HCT116 (cell line): ENCODE measurements at regions not wholly inside any gene's neighbourhood (a gene's known extent, or its start where the extent isn't known, plus 50 kb on each side); places are given as distances from the start of the nearest gene placed in this dataset.

Experiments used
- ATAC-seq: fragments of 200-7000 bp; cut with Tn5 transposase; 2 replicates; pipeline ENCODE4 v1.9.1; 2020; ENCODE audit warnings: mild to moderate bottlenecking, moderate library complexity
- BruUV-seq: library from RNA; stranded (reverse); fragments of 400-500 nt; replicated peaks from 2 replicates; lab custom pipeline; 2021; lab: Mats Ljungman, UMichigan
- CTCF ChIA-PET: fragments of 300-600 bp; sonication (Branson Sonifier 250); formaldehyde crosslinking; loops from one replicate; lab custom pipeline; 2021; ENCODE audit warnings: antibody characterized with exemption; lab: Charles Lee
- POLR2A ChIA-PET: fragments of 300-600, 350-600 bp; sonication (Branson Sonifier 250); formaldehyde crosslinking; loops from one replicate; lab custom pipeline; 2021; ENCODE audit warnings: antibody characterized with exemption; lab: Charles Lee
- RAD21 ChIA-PET, 2 experiments: fragments of 300-600 bp; sonication (Branson Sonifier 250); formaldehyde crosslinking; loops; one replicate each; lab custom pipeline; 2023; ENCODE audit warnings: low total read pairs in 2 of 2; ENCODE audit not compliant: uncharacterized antibody in 2 of 2, unreplicated experiment in 2 of 2, low non-redundant PET in 1 of 2; lab: Charles Lee
- DNase-seq: peaks from one replicate; pipeline ENCODE4 v3.0.0-alpha.2; 2010; ENCODE audit warnings: low read depth, low spot score
- H2AFZ ChIP-seq: fragments of 200-600 bp; shearing (Covaris generic), sonication (generic); 2 replicates; pipeline ENCODE4 v1.6.1; 2017; ENCODE audit warnings: low read depth, mixed run types, mixed read lengths, antibody characterized with exemption, low read length; ENCODE audit not compliant: poor library complexity, severe bottlenecking
- H3K27ac ChIP-seq: 2 replicates; pipeline ENCODE4 v1.5.1; 2012; ENCODE audit warnings: low read depth, low read length
- H3K27me3 ChIP-seq: fragments of 200-600 bp; sonication (generic); 2 replicates; pipeline ENCODE4 v1.6.1; 2016; ENCODE audit warnings: mixed run types, low read length, mixed read lengths; ENCODE audit not compliant: insufficient read depth
- H3K36me3 ChIP-seq, 2 experiments: fragments of 200-500 bp in 1 of 2; fragments of 200-600 bp in 1 of 2; sonication (Bioruptor generic) in 1 of 2; sonication (generic) in 1 of 2; 2 replicates each; pipeline versions ENCODE4 v1.5.1 to v1.6.1; 2014 to 2016; ENCODE audit warnings: low read length in 2 of 2, inconsistent platforms in 1 of 2, mixed read lengths in 1 of 2, mixed run types in 1 of 2; ENCODE audit not compliant: insufficient read depth in 2 of 2, control insufficient read depth in 1 of 2
- H3K4me1 ChIP-seq, 2 experiments: fragments of 200-600 bp in 1 of 2; sonication (generic) in 1 of 2; 2 replicates each; pipeline versions ENCODE4 v1.5.1 to v1.6.1; 2012 to 2017; ENCODE audit warnings: low read length in 2 of 2, inconsistent platforms in 1 of 2, mild to moderate bottlenecking in 1 of 2, mixed read lengths in 1 of 2, mixed run types in 1 of 2, moderate library complexity in 1 of 2; ENCODE audit not compliant: insufficient read depth in 2 of 2, control insufficient read depth in 1 of 2
- H3K4me2 ChIP-seq: fragments of 200-600 bp; sonication (generic); 2 replicates; pipeline ENCODE4 v1.6.1; 2017; ENCODE audit warnings: mixed run types, low read length, mixed read lengths
- H3K4me3 ChIP-seq, 2 experiments: fragments of 200-600 bp in 1 of 2; sonication (generic) in 1 of 2; replicated peaks in 1 of 2; 2 replicates each; pipeline ENCODE4 v1.5.1; 2011 to 2016; ENCODE audit warnings: low read length in 2 of 2, control low read depth in 1 of 2, low read depth in 1 of 2, mild to moderate bottlenecking in 1 of 2, mixed read lengths in 1 of 2, mixed run types in 1 of 2
- H3K79me2 ChIP-seq: fragments of 200-600 bp; sonication (generic); 2 replicates; pipeline ENCODE4 v1.6.1; 2017; ENCODE audit warnings: mild to moderate bottlenecking, mixed run types, low read length, moderate library complexity, mixed read lengths; ENCODE audit not compliant: insufficient read depth
- H3K9ac ChIP-seq: fragments of 200-600 bp; sonication (generic); 2 replicates; pipeline ENCODE4 v1.6.1; 2016; ENCODE audit warnings: low read length, mixed read lengths
- H3K9me2 ChIP-seq: fragments of 200-600 bp; sonication (generic), shearing (Covaris generic); 2 replicates; pipeline ENCODE4 v1.6.1; 2017; ENCODE audit warnings: mixed run types, mild to moderate bottlenecking, moderate library complexity; ENCODE audit not compliant: insufficient read depth
- H3K9me3 ChIP-seq, 2 experiments: fragments of 200-500 bp in 1 of 2; fragments of 200-600 bp in 1 of 2; sonication (Bioruptor generic) in 1 of 2; sonication (generic) in 1 of 2; 2 replicates each; pipeline ENCODE4 v1.6.1; 2014 to 2017; ENCODE audit warnings: low read length in 2 of 2, mixed read lengths in 2 of 2, inconsistent platforms in 1 of 2, low read depth in 1 of 2, mild to moderate bottlenecking in 1 of 2, mixed run types in 1 of 2, moderate library complexity in 1 of 2; ENCODE audit not compliant: control insufficient read depth in 1 of 2, insufficient read depth in 1 of 2
- H4K20me1 ChIP-seq: fragments of 200-600 bp; sonication (generic), shearing (Covaris generic); 2 replicates; pipeline ENCODE4 v1.6.1; 2017; ENCODE audit warnings: mixed run types, mild to moderate bottlenecking, moderate library complexity; ENCODE audit not compliant: insufficient read depth
- CBX3 ChIP-seq: IDR thresholded peaks from 2 replicates; pipeline ENCODE4 v1.6.1; 2012; ENCODE audit warnings: low read depth
- CEBPB ChIP-seq: IDR thresholded peaks from 2 replicates; pipeline ENCODE4 v1.6.1; 2012; ENCODE audit warnings: low read depth
- EGR1 ChIP-seq: IDR thresholded peaks from 2 replicates; pipeline ENCODE4 v1.6.1; 2012; ENCODE audit warnings: low read depth
- EZH2 ChIP-seq: fragments of 200-600 bp; sonication (generic); IDR thresholded peaks from 2 replicates; pipeline ENCODE4 v1.6.1; 2017; ENCODE audit warnings: antibody characterized with exemption, mixed run types
- EZH2phosphoT487 ChIP-seq: fragments of 200-600 bp; IDR thresholded peaks from 2 replicates; pipeline ENCODE4 v1.6.1; 2018; ENCODE audit warnings: antibody characterized with exemption, borderline replicate concordance
- POLR2A ChIP-seq: IDR thresholded peaks from 2 replicates; pipeline ENCODE4 v1.7.0; 2011; ENCODE audit warnings: borderline replicate concordance; ENCODE audit not compliant: insufficient read depth, insufficient read length; ENCODE audit errors: extremely low read depth
- POLR2AphosphoS5 ChIP-seq: IDR thresholded peaks from 2 replicates; pipeline ENCODE4 v1.6.1; 2011; ENCODE audit warnings: mild to moderate bottlenecking, low read depth, low read length, moderate library complexity
- SIN3A ChIP-seq: IDR thresholded peaks from 2 replicates; pipeline ENCODE4 v1.6.1; 2012; ENCODE audit warnings: low read depth
- SP1 ChIP-seq: IDR thresholded peaks from 2 replicates; pipeline ENCODE4 v1.6.1; 2012; ENCODE audit warnings: low read depth
- SRF ChIP-seq: IDR thresholded peaks from 2 replicates; pipeline ENCODE4 v1.6.1; 2012; ENCODE audit warnings: low read depth
- TCF7L2 ChIP-seq: IDR thresholded peaks from 2 replicates; pipeline ENCODE4 v1.7.0; 2011; ENCODE audit warnings: borderline replicate concordance, inconsistent platforms; ENCODE audit not compliant: insufficient read depth, insufficient read length; ENCODE audit errors: extremely low read depth
- ZFX ChIP-seq: fragments of 450-650 bp; IDR thresholded peaks from 2 replicates; pipeline ENCODE4 v1.6.1; 2017
- intact Hi-C: fragments of 100-400 bp; cut with micrococcal nuclease; formaldehyde crosslinking; loops from 2 replicates; pipeline ENCODE4 v1.10.0; 2022
- TF ChIP-seq, protein P1 (sequence below): IDR thresholded peaks from 2 replicates; pipeline ENCODE4 v1.6.1; 2012; ENCODE audit warnings: low read depth
- TF ChIP-seq, protein P2 (sequence below): IDR thresholded peaks from 2 replicates; pipeline ENCODE4 v1.6.1; 2011; ENCODE audit warnings: mild to moderate bottlenecking, low read length, moderate library complexity; ENCODE audit not compliant: insufficient replicate concordance; ENCODE audit errors: extremely low read depth
- TF ChIP-seq, protein P3 (sequence below), 3 experiments: fragments of 200-600 bp in 1 of 3; sonication (generic) in 1 of 3; IDR thresholded peaks in 2 of 3; conservative IDR thresholded peaks in 1 of 3; 2 replicates each; pipeline ENCODE4 v1.5.1; 2012 to 2017; ENCODE audit warnings: low read depth in 2 of 3, low read length in 2 of 3, antibody characterized with exemption in 1 of 3, borderline replicate concordance in 1 of 3, control low read depth in 1 of 3, mild to moderate bottlenecking in 1 of 3, mixed read lengths in 1 of 3, mixed run types in 1 of 3, moderate library complexity in 1 of 3; ENCODE audit not compliant: insufficient read depth in 1 of 3
- TF ChIP-seq, protein P4 (sequence below): IDR thresholded peaks from 2 replicates; pipeline ENCODE4 v1.6.1; 2012

DNA sequence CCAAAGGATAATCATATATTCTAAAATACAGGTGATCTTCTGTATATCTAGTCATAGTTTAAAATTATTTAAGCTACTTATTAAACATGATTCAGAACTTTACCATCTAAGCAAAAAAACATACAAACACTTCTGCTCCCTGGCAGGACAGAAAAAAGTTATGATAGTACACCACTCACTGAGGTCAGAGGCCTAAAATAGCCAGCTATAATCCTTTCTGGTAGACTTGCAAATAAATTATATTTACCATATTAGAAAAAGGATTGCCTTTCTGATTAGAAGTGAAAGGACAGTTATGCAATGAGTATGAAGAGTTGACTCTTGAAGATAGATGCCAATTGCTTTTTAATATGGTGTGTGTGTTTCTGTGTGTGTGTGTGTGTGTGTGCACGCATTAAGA is 207.4 kb downstream of the BMP2 start:
- no peak overlapping the region for H3K27ac ChIP-seq
- H3K9ac ChIP-seq: no peak overlapping the region
- no peaks in the 10 kb centered on the region for H3K36me3 ChIP-seq
- no peaks in the 10 kb centered on the region for H4K20me1 ChIP-seq
- ATAC-seq (no peak), DNase-seq (no peak)
- no peaks in the 10 kb centered on the region for H3K9me2 ChIP-seq
- RAD21 ChIA-PET: no interaction called here
- intact Hi-C loops: no loop called here
- BruUV-seq: no TSS peak
- TF ChIP-seq, protein P1, sequence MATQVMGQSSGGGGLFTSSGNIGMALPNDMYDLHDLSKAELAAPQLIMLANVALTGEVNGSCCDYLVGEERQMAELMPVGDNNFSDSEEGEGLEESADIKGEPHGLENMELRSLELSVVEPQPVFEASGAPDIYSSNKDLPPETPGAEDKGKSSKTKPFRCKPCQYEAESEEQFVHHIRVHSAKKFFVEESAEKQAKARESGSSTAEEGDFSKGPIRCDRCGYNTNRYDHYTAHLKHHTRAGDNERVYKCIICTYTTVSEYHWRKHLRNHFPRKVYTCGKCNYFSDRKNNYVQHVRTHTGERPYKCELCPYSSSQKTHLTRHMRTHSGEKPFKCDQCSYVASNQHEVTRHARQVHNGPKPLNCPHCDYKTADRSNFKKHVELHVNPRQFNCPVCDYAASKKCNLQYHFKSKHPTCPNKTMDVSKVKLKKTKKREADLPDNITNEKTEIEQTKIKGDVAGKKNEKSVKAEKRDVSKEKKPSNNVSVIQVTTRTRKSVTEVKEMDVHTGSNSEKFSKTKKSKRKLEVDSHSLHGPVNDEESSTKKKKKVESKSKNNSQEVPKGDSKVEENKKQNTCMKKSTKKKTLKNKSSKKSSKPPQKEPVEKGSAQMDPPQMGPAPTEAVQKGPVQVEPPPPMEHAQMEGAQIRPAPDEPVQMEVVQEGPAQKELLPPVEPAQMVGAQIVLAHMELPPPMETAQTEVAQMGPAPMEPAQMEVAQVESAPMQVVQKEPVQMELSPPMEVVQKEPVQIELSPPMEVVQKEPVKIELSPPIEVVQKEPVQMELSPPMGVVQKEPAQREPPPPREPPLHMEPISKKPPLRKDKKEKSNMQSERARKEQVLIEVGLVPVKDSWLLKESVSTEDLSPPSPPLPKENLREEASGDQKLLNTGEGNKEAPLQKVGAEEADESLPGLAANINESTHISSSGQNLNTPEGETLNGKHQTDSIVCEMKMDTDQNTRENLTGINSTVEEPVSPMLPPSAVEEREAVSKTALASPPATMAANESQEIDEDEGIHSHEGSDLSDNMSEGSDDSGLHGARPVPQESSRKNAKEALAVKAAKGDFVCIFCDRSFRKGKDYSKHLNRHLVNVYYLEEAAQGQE: no peak
- TF ChIP-seq EZH2 (no peak), SP1 (no peak), SIN3A (no peak), CBX3 (no peak), CEBPB (no peak), POLR2AphosphoS5 (no peak), TCF7L2 (no peak), EGR1 (no peak), SRF (no peak), ZFX (no peak), POLR2A (no peak), EZH2phosphoT487 (no peak)
- TF ChIP-seq, protein P2, sequence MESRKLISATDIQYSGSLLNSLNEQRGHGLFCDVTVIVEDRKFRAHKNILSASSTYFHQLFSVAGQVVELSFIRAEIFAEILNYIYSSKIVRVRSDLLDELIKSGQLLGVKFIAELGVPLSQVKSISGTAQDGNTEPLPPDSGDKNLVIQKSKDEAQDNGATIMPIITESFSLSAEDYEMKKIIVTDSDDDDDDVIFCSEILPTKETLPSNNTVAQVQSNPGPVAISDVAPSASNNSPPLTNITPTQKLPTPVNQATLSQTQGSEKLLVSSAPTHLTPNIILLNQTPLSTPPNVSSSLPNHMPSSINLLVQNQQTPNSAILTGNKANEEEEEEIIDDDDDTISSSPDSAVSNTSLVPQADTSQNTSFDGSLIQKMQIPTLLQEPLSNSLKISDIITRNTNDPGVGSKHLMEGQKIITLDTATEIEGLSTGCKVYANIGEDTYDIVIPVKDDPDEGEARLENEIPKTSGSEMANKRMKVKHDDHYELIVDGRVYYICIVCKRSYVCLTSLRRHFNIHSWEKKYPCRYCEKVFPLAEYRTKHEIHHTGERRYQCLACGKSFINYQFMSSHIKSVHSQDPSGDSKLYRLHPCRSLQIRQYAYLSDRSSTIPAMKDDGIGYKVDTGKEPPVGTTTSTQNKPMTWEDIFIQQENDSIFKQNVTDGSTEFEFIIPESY: no peak
- TF ChIP-seq, protein P3, sequence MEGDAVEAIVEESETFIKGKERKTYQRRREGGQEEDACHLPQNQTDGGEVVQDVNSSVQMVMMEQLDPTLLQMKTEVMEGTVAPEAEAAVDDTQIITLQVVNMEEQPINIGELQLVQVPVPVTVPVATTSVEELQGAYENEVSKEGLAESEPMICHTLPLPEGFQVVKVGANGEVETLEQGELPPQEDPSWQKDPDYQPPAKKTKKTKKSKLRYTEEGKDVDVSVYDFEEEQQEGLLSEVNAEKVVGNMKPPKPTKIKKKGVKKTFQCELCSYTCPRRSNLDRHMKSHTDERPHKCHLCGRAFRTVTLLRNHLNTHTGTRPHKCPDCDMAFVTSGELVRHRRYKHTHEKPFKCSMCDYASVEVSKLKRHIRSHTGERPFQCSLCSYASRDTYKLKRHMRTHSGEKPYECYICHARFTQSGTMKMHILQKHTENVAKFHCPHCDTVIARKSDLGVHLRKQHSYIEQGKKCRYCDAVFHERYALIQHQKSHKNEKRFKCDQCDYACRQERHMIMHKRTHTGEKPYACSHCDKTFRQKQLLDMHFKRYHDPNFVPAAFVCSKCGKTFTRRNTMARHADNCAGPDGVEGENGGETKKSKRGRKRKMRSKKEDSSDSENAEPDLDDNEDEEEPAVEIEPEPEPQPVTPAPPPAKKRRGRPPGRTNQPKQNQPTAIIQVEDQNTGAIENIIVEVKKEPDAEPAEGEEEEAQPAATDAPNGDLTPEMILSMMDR (IDR thresholded peaks at IDR 0.05 in 2 of 3, conservative IDR thresholded peaks at IDR 0.05 in 1 of 3; ENCODE audit: borderline replicate concordance in 1 of 3, insufficient read depth in 1 of 3, low read depth in 2 of 3, low read length in 2 of 3): no peak
- TF ChIP-seq, protein P4, sequence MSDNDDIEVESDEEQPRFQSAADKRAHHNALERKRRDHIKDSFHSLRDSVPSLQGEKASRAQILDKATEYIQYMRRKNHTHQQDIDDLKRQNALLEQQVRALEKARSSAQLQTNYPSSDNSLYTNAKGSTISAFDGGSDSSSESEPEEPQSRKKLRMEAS: no peak
- no peak overlapping the region for H3K4me3 ChIP-seq
- H3K4me1 ChIP-seq: no peaks in the 10 kb centered on the region
- H3K9me3 ChIP-seq: peaks cover 3 to 20% of the 10 kb centered on the region in 2 experiments; a peak in 2 of 4 replicates
- H2AFZ ChIP-seq: no peak overlapping the region
- POLR2A ChIA-PET: no interaction called here
- no peaks in the 10 kb centered on the region for H3K27me3 ChIP-seq
- no peaks in the 10 kb centered on the region for H3K79me2 ChIP-seq
- CTCF ChIA-PET: no interaction called here
- H3K4me2 ChIP-seq: no peak overlapping the region
